ENCODE measurements at regions not wholly inside any gene's neighbourhood (a gene's known extent, or its start where the extent isn't known, plus 50 kb on each side); places are given as distances from the start of the nearest gene placed in this dataset.

GRCh38 chr16:80355335-80355734, 185.5 kb upstream of the DYNLRB2 start:
- no peak for DNase-seq

GRCh38 chr16:80350061-80350460, 190.7 kb upstream of the DYNLRB2 start:
- no peak for DNase-seq

GRCh38 chr16:80347900-80348299, 192.9 kb upstream of the DYNLRB2 start:
- DNase-seq: no peak

GRCh38 chr16:80347002-80347401, 193.8 kb upstream of the DYNLRB2 start:
- DNase-seq: no peak

GRCh38 chr16:80346111-80346632, 194.6 kb upstream of the DYNLRB2 start:
- DNase-seq: no peak

GRCh38 chr16:80345701-80346100, 195.1 kb upstream of the DYNLRB2 start:
- DNase-seq: no peak

- DNase-seq: no peak
Measured at GRCh38 chr16:80344570-80344969, 196.2 kb upstream of the DYNLRB2 start.

- DNase-seq: no peak
Measured at GRCh38 chr16:80341263-80341662, 199.5 kb upstream of the DYNLRB2 start.

- DNase-seq: no peak
Measured at GRCh38 chr16:80337786-80338185, 203.0 kb upstream of the DYNLRB2 start.

GRCh38 chr16:80330803-80331202, 210.0 kb upstream of the DYNLRB2 start:
- no peak for DNase-seq

GRCh38 chr16:80330150-80330549, 210.6 kb upstream of the DYNLRB2 start:
- DNase-seq: no peak

GRCh38 chr16:80327740-80328139, 213.1 kb upstream of the DYNLRB2 start:
- DNase-seq: no peak

GRCh38 chr16:80324371-80324770, 216.4 kb upstream of the DYNLRB2 start:
- DNase-seq: no peak

- DNase-seq: no peak
Measured at GRCh38 chr16:80323808-80324195, 217.0 kb upstream of the DYNLRB2 start.

- DNase-seq: no peak
Measured at GRCh38 chr16:80323187-80323807, 217.5 kb upstream of the DYNLRB2 start.

- no peak for DNase-seq
Measured at GRCh38 chr16:80319181-80319580, 221.6 kb upstream of the DYNLRB2 start.

- DNase-seq: no peak
Measured at GRCh38 chr16:80318107-80318506, 222.7 kb upstream of the DYNLRB2 start.

- no peak for DNase-seq
Measured at GRCh38 chr16:80317599-80318037, 223.2 kb upstream of the DYNLRB2 start.

GRCh38 chr16:80317116-80317515, 223.7 kb upstream of the DYNLRB2 start:
- DNase-seq: no peak

GRCh38 chr16:80314042-80314441, 226.8 kb upstream of the DYNLRB2 start:
- DNase-seq: no peak

GRCh38 chr16:80309178-80309577, 231.6 kb upstream of the DYNLRB2 start:
- DNase-seq: no peak

GRCh38 chr16:80305410-80305809, 235.4 kb upstream of the DYNLRB2 start:
- no peak for DNase-seq

GRCh38 chr16:80303691-80304090, 237.1 kb upstream of the DYNLRB2 start:
- DNase-seq: no peak

GRCh38 chr16:80300876-80301275, 239.9 kb upstream of the DYNLRB2 start:
- DNase-seq: no peak

GRCh38 chr16:80300456-80300855, 240.3 kb upstream of the DYNLRB2 start:
- DNase-seq: no peak
